OCI-LY1 (cell line): ENCODE measurements at regions not wholly inside any gene's neighbourhood (a gene's known extent, or its start where the extent isn't known, plus 50 kb on each side); places are given as distances from the start of the nearest gene placed in this dataset.

Experiments
- EZH2 ChIP-seq: fragments of 200-600 bp; sonication (generic), shearing (Covaris generic); IDR thresholded peaks from 2 replicates; pipeline ENCODE4 v1.8.0; 2017; ENCODE audit warnings: borderline replicate concordance, mixed run types, mild to moderate bottlenecking, antibody characterized with exemption, low read length, moderate library complexity, mixed read lengths
- TF ChIP-seq, protein P1 (sequence below): fragments of 200-600 bp; sonication (generic), shearing (Covaris generic); IDR thresholded peaks from 2 replicates; pipeline ENCODE4 v1.5.1; 2017; ENCODE audit warnings: mild to moderate bottlenecking, antibody characterized with exemption, low read length, moderate library complexity, mixed read lengths

DNA sequence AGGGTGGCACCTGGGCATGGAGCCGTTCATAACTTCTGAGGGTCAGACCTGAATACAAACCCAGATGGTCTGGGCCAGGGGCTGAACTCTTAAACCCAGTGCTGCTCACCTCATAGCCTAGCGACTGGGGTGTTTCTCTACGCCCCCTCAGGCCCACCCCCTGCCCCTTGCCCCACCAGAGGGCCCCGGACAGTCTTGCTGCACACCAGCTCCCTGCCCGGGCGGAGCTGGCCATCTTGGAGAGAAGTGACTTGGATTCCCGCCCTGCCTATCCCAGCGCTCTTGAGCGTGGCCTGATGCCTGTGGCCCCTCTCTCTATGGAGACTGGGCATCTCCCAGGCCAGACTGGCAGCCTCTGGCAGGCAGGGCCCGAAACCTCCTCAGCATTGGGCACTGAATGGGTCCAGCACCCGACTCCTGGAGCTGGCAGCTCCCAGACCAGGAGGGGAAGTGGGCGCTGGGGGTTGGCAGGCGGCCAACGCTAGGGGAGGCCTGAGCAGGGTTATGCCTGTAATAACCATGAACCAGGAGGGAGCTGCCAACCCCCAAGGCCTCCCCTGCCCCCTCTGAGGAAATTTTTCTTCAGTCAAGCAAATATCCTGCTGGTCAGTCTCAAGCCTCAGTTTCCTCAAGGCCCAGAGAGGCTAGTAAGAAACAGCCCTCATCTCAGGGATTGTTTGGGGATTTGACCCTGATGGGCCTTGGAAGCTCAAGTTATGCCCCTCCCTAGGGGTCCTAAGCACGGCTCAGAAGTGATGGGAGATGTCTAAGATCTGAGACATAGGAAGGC lies 169.5 kb downstream of the VEGFA start:
- TF ChIP-seq, protein P1, sequence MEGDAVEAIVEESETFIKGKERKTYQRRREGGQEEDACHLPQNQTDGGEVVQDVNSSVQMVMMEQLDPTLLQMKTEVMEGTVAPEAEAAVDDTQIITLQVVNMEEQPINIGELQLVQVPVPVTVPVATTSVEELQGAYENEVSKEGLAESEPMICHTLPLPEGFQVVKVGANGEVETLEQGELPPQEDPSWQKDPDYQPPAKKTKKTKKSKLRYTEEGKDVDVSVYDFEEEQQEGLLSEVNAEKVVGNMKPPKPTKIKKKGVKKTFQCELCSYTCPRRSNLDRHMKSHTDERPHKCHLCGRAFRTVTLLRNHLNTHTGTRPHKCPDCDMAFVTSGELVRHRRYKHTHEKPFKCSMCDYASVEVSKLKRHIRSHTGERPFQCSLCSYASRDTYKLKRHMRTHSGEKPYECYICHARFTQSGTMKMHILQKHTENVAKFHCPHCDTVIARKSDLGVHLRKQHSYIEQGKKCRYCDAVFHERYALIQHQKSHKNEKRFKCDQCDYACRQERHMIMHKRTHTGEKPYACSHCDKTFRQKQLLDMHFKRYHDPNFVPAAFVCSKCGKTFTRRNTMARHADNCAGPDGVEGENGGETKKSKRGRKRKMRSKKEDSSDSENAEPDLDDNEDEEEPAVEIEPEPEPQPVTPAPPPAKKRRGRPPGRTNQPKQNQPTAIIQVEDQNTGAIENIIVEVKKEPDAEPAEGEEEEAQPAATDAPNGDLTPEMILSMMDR: no peak
- TF ChIP-seq EZH2: no peak
